H1 (cell line): ENCODE measurements at regions not wholly inside any gene's neighbourhood (a gene's known extent, or its start where the extent isn't known, plus 50 kb on each side); places are given as distances from the start of the nearest gene placed in this dataset.

ENCODE experiments used
- CTCF ChIA-PET: fragments of 300-600 bp; sonication (Branson Sonifier 250); formaldehyde crosslinking; loops from one replicate; lab custom pipeline; 2021; ENCODE audit not compliant: partially characterized antibody; lab: Charles Lee
- POLR2A ChIA-PET: fragments of 300-600 bp; sonication (Branson Sonifier 250); formaldehyde crosslinking; loops from one replicate; lab custom pipeline; 2021; ENCODE audit warnings: inconsistent platforms; ENCODE audit not compliant: partially characterized antibody; lab: Charles Lee
- DNase-seq, 2 experiments: peaks; one replicate each; pipeline versions ENCODE4 v3.0.0 to v3.0.0-alpha.2; 2010 to 2022; ENCODE audit warnings: low spot score in 2 of 2, low read depth in 1 of 2, mixed read lengths in 1 of 2
- FAIRE-seq: peaks from 2 replicates; lab custom pipeline; 2011; peaks lifted over from hg19 to GRCh38; lab: Jason Lieb, UNC
- H2AFZ ChIP-seq: 2 replicates; pipeline ENCODE4 v1.8.1; 2012; ENCODE audit warnings: low read length, inconsistent platforms
- H2AK5ac ChIP-seq: 2 replicates; pipeline ENCODE4 v1.6.1; 2013; ENCODE audit warnings: low read depth, low read length
- H2BK120ac ChIP-seq: replicated peaks from 2 replicates; pipeline ENCODE3; 2013; ENCODE audit warnings: low read depth, low read length, inconsistent platforms
- H2BK12ac ChIP-seq: 2 replicates; pipeline ENCODE4 v1.6.1; 2013; ENCODE audit warnings: low read depth, low read length
- H2BK15ac ChIP-seq: 2 replicates; pipeline ENCODE4 v1.6.1; 2013; ENCODE audit warnings: low read length
- H2BK20ac ChIP-seq: 2 replicates; pipeline ENCODE4 v1.6.1; 2013; ENCODE audit warnings: low read length
- H2BK5ac ChIP-seq: 2 replicates; pipeline ENCODE4 v1.6.1; 2013; ENCODE audit warnings: low read depth, low read length
- H3K14ac ChIP-seq: 2 replicates; pipeline ENCODE4 v1.6.1; 2013; ENCODE audit warnings: inconsistent platforms; ENCODE audit not compliant: insufficient read length
- H3K18ac ChIP-seq: 2 replicates; pipeline ENCODE4 v1.6.1; 2013; ENCODE audit warnings: low read length; ENCODE audit errors: extremely low read depth
- H3K23ac ChIP-seq: 2 replicates; pipeline ENCODE4 v1.6.1; 2013; ENCODE audit warnings: inconsistent platforms; ENCODE audit not compliant: insufficient read length
- H3K23me2 ChIP-seq: 2 replicates; pipeline ENCODE4 v1.6.1; 2013; ENCODE audit warnings: low read depth, low read length
- H3K27ac ChIP-seq: 2 replicates; pipeline ENCODE4 v1.6.1; 2011; ENCODE audit warnings: low read depth, low read length, inconsistent platforms
- H3K27me3 ChIP-seq, 4 experiments: replicated peaks in 1 of 4; 1 replicate in 1 of 4; 2 replicates in 3 of 4; pipeline versions ENCODE4 v1.6.1 to v1.8.1; 2011 to 2013; ENCODE audit warnings: low read length in 3 of 4, mild to moderate bottlenecking in 3 of 4, inconsistent platforms in 2 of 4, mixed read lengths in 2 of 4, moderate library complexity in 1 of 4; ENCODE audit not compliant: control insufficient read depth in 3 of 4, insufficient read depth in 3 of 4; ENCODE audit errors: extremely low read depth in 1 of 4
- H3K36me3 ChIP-seq, 4 experiments: 2 replicates each; pipeline versions ENCODE4 v1.6.1 to v1.8.1; 2011 to 2013; ENCODE audit warnings: mild to moderate bottlenecking in 4 of 4, low read length in 3 of 4, moderate library complexity in 2 of 4, control low read depth in 1 of 4, inconsistent platforms in 1 of 4; ENCODE audit not compliant: insufficient read depth in 4 of 4, control insufficient read depth in 2 of 4
- H3K4ac ChIP-seq: replicated peaks from 2 replicates; pipeline ENCODE3; 2013; ENCODE audit warnings: low read length, low read depth, mixed read lengths, inconsistent platforms; ENCODE audit not compliant: insufficient read length
- H3K4me1 ChIP-seq, 4 experiments: replicated peaks in 1 of 4; 1 replicate in 1 of 4; 2 replicates in 3 of 4; pipeline versions ENCODE4 v1.6.1 to v1.8.1; 2011 to 2013; ENCODE audit warnings: low read length in 3 of 4, inconsistent platforms in 2 of 4, mixed read lengths in 1 of 4; ENCODE audit not compliant: insufficient read depth in 4 of 4, control insufficient read depth in 3 of 4
- H3K4me2 ChIP-seq, 2 experiments: 2 replicates each; pipeline versions ENCODE4 v1.6.1 to v1.8.1; 2011 to 2013; ENCODE audit warnings: low read depth in 2 of 2, low read length in 2 of 2, control low read depth in 1 of 2, inconsistent platforms in 1 of 2, mild to moderate bottlenecking in 1 of 2; ENCODE audit not compliant: insufficient read depth in 1 of 2
- H3K4me3 ChIP-seq, 4 experiments: fragments of 200-600, 300-600 bp in 1 of 4; sonication (generic), shearing (Covaris generic), sonication (Bioruptor Twin) in 1 of 4; 2 replicates each; pipeline versions ENCODE4 v1.5.1 to v1.8.1; 2011 to 2016; ENCODE audit warnings: low read length in 4 of 4, low read depth in 3 of 4, control low read depth in 2 of 4, inconsistent platforms in 2 of 4, mild to moderate bottlenecking in 2 of 4, mixed read lengths in 1 of 4, moderate library complexity in 1 of 4; ENCODE audit not compliant: insufficient read depth in 2 of 4; ENCODE audit errors: extremely low read depth in 1 of 4
- H3K56ac ChIP-seq: replicated peaks from 2 replicates; pipeline ENCODE3; 2013; ENCODE audit warnings: low read depth, mild to moderate bottlenecking, mixed read lengths, low read length, inconsistent platforms; ENCODE audit not compliant: insufficient read length
- H3K79me1 ChIP-seq: 2 replicates; pipeline ENCODE4 v1.6.1; 2013; ENCODE audit warnings: low read depth, low read length, control low read depth
- H3K79me2 ChIP-seq, 2 experiments: 2 replicates each; pipeline versions ENCODE4 v1.6.1 to v1.8.1; 2012 to 2013; ENCODE audit warnings: low read length in 2 of 2, mild to moderate bottlenecking in 2 of 2, inconsistent platforms in 1 of 2; ENCODE audit not compliant: insufficient read depth in 2 of 2, control insufficient read depth in 1 of 2
- H3K9ac ChIP-seq, 4 experiments: replicated peaks in 1 of 4; 1 replicate in 1 of 4; 2 replicates in 3 of 4; pipeline versions ENCODE4 v1.6.1 to v1.8.1; 2011 to 2013; ENCODE audit warnings: low read depth in 3 of 4, low read length in 3 of 4, control low read depth in 2 of 4, mild to moderate bottlenecking in 2 of 4, moderate library complexity in 2 of 4, inconsistent platforms in 1 of 4; ENCODE audit errors: extremely low read depth in 1 of 4
- H3K9me3 ChIP-seq, 2 experiments: 2 replicates each; pipeline versions ENCODE4 v1.6.1 to v1.8.1; 2012 to 2013; ENCODE audit warnings: mild to moderate bottlenecking in 2 of 2, moderate library complexity in 2 of 2, control low read depth in 1 of 2, inconsistent platforms in 1 of 2, low read depth in 1 of 2, low read length in 1 of 2, mixed read lengths in 1 of 2; ENCODE audit not compliant: insufficient read depth in 2 of 2
- H4K20me1 ChIP-seq, 2 experiments: replicated peaks in 1 of 2; 2 replicates each; pipeline versions ENCODE3 to v1.8.1; 2011 to 2013; ENCODE audit warnings: inconsistent platforms in 2 of 2, low read length in 2 of 2, mild to moderate bottlenecking in 1 of 2; ENCODE audit not compliant: insufficient read depth in 2 of 2, control insufficient read depth in 1 of 2
- H4K5ac ChIP-seq: 2 replicates; pipeline ENCODE4 v1.6.1; 2013; ENCODE audit warnings: low read length, low read depth, mixed read lengths, inconsistent platforms; ENCODE audit not compliant: insufficient read length
- H4K8ac ChIP-seq: 2 replicates; pipeline ENCODE4 v1.8.0; 2013; ENCODE audit warnings: mild to moderate bottlenecking, moderate library complexity, low read length, inconsistent platforms; ENCODE audit not compliant: insufficient read depth; ENCODE audit errors: extremely low read depth
- H4K91ac ChIP-seq: replicated peaks from 2 replicates; pipeline ENCODE3; 2013; ENCODE audit warnings: low read length, mixed read lengths, inconsistent platforms; ENCODE audit not compliant: insufficient read length
- BRCA1 ChIP-seq: IDR thresholded peaks from 2 replicates; pipeline ENCODE4 v1.6.1; 2012; ENCODE audit warnings: low read depth, low read length, improper control_type of control experiment
- CHD1 ChIP-seq: IDR thresholded peaks from 2 replicates; pipeline ENCODE4 v1.6.1; 2012; ENCODE audit warnings: low read depth, low read length, improper control_type of control experiment
- CREB1 ChIP-seq: IDR thresholded peaks from 2 replicates; pipeline ENCODE4 v1.6.1; 2012; ENCODE audit warnings: inconsistent platforms
- HDAC2 ChIP-seq, 2 experiments: fragments of 300-600 bp in 1 of 2; sonication (generic) in 1 of 2; IDR thresholded peaks; 2 replicates each; pipeline ENCODE4 v1.6.1; 2011 to 2012; ENCODE audit warnings: low read depth in 2 of 2, low read length in 2 of 2, mild to moderate bottlenecking in 2 of 2, moderate library complexity in 2 of 2, borderline replicate concordance in 1 of 2, inconsistent platforms in 1 of 2
- HDAC6 ChIP-seq: IDR thresholded peaks from one replicate; pipeline ENCODE4 v1.7.1; 2012; ENCODE audit warnings: low read depth, mild to moderate bottlenecking, inconsistent platforms, low read length, moderate library complexity
- NRF1 ChIP-seq: IDR thresholded peaks from 2 replicates; pipeline ENCODE4 v1.6.1; 2011; ENCODE audit warnings: mild to moderate bottlenecking, low read depth, low read length, improper control_type of control experiment
- SAP30 ChIP-seq: fragments of 300-600 bp; sonication (generic); IDR thresholded peaks from 2 replicates; pipeline ENCODE4 v1.7.1; 2012; ENCODE audit warnings: low read length, moderate library complexity, mild to moderate bottlenecking, inconsistent platforms; ENCODE audit not compliant: insufficient read depth, insufficient replicate concordance
- WGBS, 2 experiments: shearing (Covaris generic) in 1 of 2; methylation state at CpG; one replicate each; pipeline versions ENCODE4 v1.1.6 to v1.1.7; 2013 to 2015; ENCODE audit warnings: low lambda C conversion rate in 2 of 2, mixed read lengths in 2 of 2, inconsistent platforms in 1 of 2, low coverage in 1 of 2, missing lambda C conversion rate in 1 of 2; ENCODE audit not compliant: insufficient replicate concordance in 2 of 2, insufficient coverage in 1 of 2, insufficient read length in 1 of 2; ENCODE audit errors: extremely low coverage in 1 of 2, missing lambda C conversion rate in 1 of 2; 5-methylcytosine and 5-hydroxymethylcytosine counted together

DNA sequence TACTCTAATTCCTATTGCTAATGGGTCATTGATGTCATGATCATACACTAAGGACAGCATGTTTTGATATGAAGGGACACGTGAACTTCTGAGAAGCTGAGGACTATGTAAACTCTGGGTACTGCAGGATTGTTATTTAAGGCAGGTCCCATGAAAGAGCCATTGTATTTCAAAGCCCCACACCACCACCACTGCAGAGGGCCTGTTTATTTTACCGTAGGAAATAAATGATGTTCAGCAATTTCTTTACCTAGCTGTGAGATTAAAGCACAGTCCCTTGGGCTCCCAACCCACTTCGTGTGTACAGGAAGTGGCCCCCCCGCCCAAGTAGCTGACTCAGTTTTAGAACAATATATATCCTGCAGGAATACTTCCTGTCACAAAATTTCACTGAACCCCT, 89.8 kb upstream of the ACSL4 start:
- H4K8ac ChIP-seq: no peak overlapping the region
- no peak overlapping the region for H3K4me2 ChIP-seq
- H2BK20ac ChIP-seq: no peak overlapping the region
- H2BK12ac ChIP-seq: no peak overlapping the region
- 85% methylated on average over 4 of the region's 4 CpGs; no CpG with 5 or more reads in 1 of the 2 experiments for WGBS, 2 experiments
- no peak overlapping the region for H2AK5ac ChIP-seq
- H3K27ac ChIP-seq: no peak overlapping the region
- no peak overlapping the region for H2BK5ac ChIP-seq
- H3K4me1 ChIP-seq: no peaks in the 10 kb centered on the region; a peak in 1 of 7 replicates
- H3K23me2 ChIP-seq: no peaks in the 10 kb centered on the region
- no peak overlapping the region for H3K4ac ChIP-seq
- no peak overlapping the region for H3K18ac ChIP-seq
- H2AFZ ChIP-seq: peak overlapping the region; percentile 51; the same call in 1 of the 2 replicates
- no peaks in the 10 kb centered on the region for H3K79me1 ChIP-seq
- POLR2A ChIA-PET: no interaction called here
- H3K4me3 ChIP-seq: no peak overlapping the region
- FAIRE-seq (no peak), DNase-seq (no peak)
- H4K20me1 ChIP-seq: no peaks in the 10 kb centered on the region
- no peak overlapping the region for H3K14ac ChIP-seq
- no peaks in the 10 kb centered on the region for H3K79me2 ChIP-seq
- H4K5ac ChIP-seq: no peak overlapping the region
- no peak overlapping the region for H3K23ac ChIP-seq
- H2BK15ac ChIP-seq: no peak overlapping the region
- H3K9ac ChIP-seq: no peak overlapping the region
- TF ChIP-seq HDAC6 (no peak), CHD1 (no peak), SAP30 (no peak), BRCA1 (no peak), CREB1 (no peak), HDAC2 (IDR thresholded peaks at IDR 0.05; ENCODE audit: borderline replicate concordance in 1 of 2, low read depth in 2 of 2, low read length in 2 of 2) (no peak), NRF1 (no peak)
- no peak overlapping the region for H2BK120ac ChIP-seq
- no peak overlapping the region for H3K56ac ChIP-seq
- CTCF ChIA-PET: interaction anchor here (1.1 kb wide), 1 partner anchor 64 kb away, joined by 3 read pairs; no protein-coding TSS in a partner anchor
- no peaks in the 10 kb centered on the region for H3K9me3 ChIP-seq
- H4K91ac ChIP-seq: no peak overlapping the region
- no peaks in the 10 kb centered on the region for H3K27me3 ChIP-seq
- no peaks in the 10 kb centered on the region for H3K36me3 ChIP-seq
